ENCODE measurements at regions not wholly inside any gene's neighbourhood (a gene's known extent, or its start where the extent isn't known, plus 50 kb on each side); places are given as distances from the start of the nearest gene placed in this dataset.
"Not testable (repeated sequence)": the region's sequence is repeated elsewhere in the genome, so short reads cannot be mapped to it uniquely, and the experiment has no call there.

DNA sequence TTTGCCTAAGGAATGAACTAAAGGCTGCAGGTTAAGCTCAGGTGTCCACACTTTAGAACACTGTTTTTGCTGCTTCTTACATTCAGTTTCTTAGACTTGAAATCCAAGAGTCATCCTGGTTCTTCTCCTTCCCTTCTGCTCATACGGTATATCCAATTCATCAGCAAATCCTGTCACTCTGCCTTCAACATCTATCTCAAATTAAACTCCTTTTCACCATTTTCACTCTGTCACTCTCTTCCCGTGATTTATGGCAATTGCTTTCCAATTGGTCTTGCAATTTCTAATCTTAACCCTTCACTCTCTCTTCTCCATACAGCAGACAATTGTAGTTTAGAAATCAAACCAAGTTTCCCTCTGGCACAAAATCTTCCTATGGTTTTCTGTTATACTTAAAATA, 182.9 kb downstream of the MRPS30 start:
- DNase-seq (ENCODE audit: insufficient read length) (no peak), FAIRE-seq (no peak)
- no peak for TF ChIP-seq POLR2AphosphoS5 (IDR thresholded peaks at IDR 0.05; ENCODE audit: low read depth, low read length)
- no peak for TF ChIP-seq POLR2A (IDR thresholded peaks at IDR 0.05; ENCODE audit: low read depth, low read length)
- no peak for TF ChIP-seq TAF1 (IDR thresholded peaks at IDR 0.05; ENCODE audit: borderline replicate concordance, low read depth, low read length)

GRCh38 chr5:44993286-44993685, 184.5 kb downstream of the MRPS30 start:
- no peak for FAIRE-seq
- no peak for DNase-seq (ENCODE audit: insufficient read length)
- TF ChIP-seq POLR2A (IDR thresholded peaks at IDR 0.05; ENCODE audit: low read depth, low read length) (no peak), TAF1 (IDR thresholded peaks at IDR 0.05; ENCODE audit: borderline replicate concordance, low read depth, low read length) (no peak), POLR2AphosphoS5 (IDR thresholded peaks at IDR 0.05; ENCODE audit: low read depth, low read length) (no peak)

- DNase-seq (ENCODE audit: insufficient read length) (no peak), FAIRE-seq (no peak)
- TF ChIP-seq TAF1 (IDR thresholded peaks at IDR 0.05; ENCODE audit: borderline replicate concordance, low read depth, low read length) (no peak), POLR2AphosphoS5 (IDR thresholded peaks at IDR 0.05; ENCODE audit: low read depth, low read length) (no peak), POLR2A (IDR thresholded peaks at IDR 0.05; ENCODE audit: low read depth, low read length) (no peak)
These were observed 188.8 kb downstream of the MRPS30 start for GRCh38 chr5:44997506-44997905.

DNA sequence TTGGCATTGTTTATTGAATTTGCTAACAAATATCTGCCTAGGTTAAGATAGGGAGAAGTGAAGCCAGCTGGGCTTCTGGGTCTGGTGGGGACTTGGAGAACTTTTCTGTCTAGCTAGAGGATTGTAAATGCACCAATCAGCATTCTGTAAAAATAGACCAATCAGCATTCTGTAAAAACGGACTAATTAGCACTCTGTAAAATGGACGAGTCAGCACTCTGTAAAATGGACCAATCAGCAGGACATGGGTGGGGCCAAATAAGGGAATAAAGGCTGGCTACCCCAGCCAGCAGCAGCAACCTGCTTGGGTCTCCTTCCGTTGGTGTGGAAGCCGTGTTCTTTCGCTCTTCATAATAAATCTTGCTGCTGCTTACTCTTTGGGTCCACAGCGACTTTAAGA, 198.4 kb downstream of the MRPS30 start:
- not testable (repeated sequence) for DNase-seq (ENCODE audit: insufficient read length); FAIRE-seq

GRCh38 chr5:45017568-45017967, 208.8 kb downstream of the MRPS30 start:
- FAIRE-seq (no peak), DNase-seq (ENCODE audit: insufficient read length) (no peak)
- TF ChIP-seq POLR2AphosphoS5 (IDR thresholded peaks at IDR 0.05; ENCODE audit: low read depth, low read length) (no peak), TAF1 (IDR thresholded peaks at IDR 0.05; ENCODE audit: borderline replicate concordance, low read depth, low read length) (no peak)

GRCh38 chr5:45029553-45029952, 220.8 kb downstream of the MRPS30 start:
- DNase-seq (ENCODE audit: insufficient read length) (no peak), FAIRE-seq (no peak)
- TF ChIP-seq POLR2A (IDR thresholded peaks at IDR 0.05; ENCODE audit: low read depth, low read length) (no peak), POLR2AphosphoS5 (IDR thresholded peaks at IDR 0.05; ENCODE audit: low read depth, low read length) (no peak), TAF1 (IDR thresholded peaks at IDR 0.05; ENCODE audit: borderline replicate concordance, low read depth, low read length) (no peak)

- FAIRE-seq: no peak
These were observed 227.2 kb downstream of the MRPS30 start for GRCh38 chr5:45035991-45036390.

DNA sequence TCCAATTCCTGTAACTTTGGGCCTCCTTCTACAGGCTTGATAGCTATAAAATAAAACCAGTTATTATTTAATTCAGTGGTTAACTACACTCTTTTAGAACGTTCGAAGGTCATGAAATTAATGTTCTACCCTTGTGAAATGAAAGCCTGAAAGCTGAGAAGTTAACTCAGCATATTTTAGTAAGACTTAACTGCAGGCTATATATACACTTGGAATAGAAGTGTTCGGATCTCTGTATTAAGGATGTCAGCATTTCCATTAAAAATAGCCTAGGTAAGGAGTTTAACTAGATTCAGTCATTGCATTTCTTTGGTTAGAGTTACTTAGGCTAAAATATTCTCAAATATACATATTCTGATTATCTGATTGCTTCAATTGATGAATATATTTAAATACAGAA, 229.2 kb downstream of the MRPS30 start:
- FAIRE-seq (no peak), DNase-seq (ENCODE audit: insufficient read length) (no peak)
- no peak for TF ChIP-seq POLR2A (IDR thresholded peaks at IDR 0.05; ENCODE audit: low read depth, low read length)

More at GRCh38 chr5:45035991-45036390, 227.2 kb downstream of the MRPS30 start:
- no peak for DNase-seq (ENCODE audit: insufficient read length)
- TF ChIP-seq TAF1 (IDR thresholded peaks at IDR 0.05; ENCODE audit: borderline replicate concordance, low read depth, low read length): no peak
- TF ChIP-seq POLR2A (IDR thresholded peaks at IDR 0.05; ENCODE audit: low read depth, low read length): no peak
- no peak for TF ChIP-seq POLR2AphosphoS5 (IDR thresholded peaks at IDR 0.05; ENCODE audit: low read depth, low read length)

DNA sequence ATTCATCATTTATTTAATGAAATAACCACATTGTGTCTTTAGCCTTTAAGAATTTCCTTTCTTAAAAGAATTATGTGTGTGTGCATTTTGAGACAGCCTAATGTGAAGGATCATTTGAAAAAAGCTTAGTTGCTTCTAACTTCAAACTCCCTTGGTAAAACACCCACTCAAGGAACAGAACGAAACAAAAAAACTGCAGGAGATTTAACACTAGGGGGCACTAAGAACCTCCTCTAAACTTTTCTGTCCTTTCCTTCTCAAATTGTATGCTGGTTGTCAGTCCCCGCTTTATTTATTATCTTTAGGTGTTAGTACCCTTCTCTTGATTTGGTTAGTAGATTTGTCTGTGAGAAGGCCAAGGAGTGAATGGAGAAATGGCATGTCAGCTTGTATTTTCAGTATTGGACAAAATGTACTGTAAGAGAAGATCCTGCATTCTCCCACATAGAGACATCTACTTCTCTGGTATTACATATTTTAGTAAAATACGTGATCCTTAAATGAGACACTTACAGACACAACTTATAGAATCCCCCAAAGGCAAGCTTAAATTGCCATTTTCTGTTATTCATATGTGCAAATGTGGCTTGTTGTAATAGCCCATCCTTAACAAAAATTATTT, 229.7 kb downstream of the MRPS30 start:
- FAIRE-seq (peak; percentile 44), DNase-seq (ENCODE audit: insufficient read length) (no peak)
- no peak for TF ChIP-seq POLR2AphosphoS5 (IDR thresholded peaks at IDR 0.05; ENCODE audit: low read depth, low read length)
- TF ChIP-seq POLR2A (IDR thresholded peaks at IDR 0.05; ENCODE audit: low read depth, low read length): no peak
- no peak for TF ChIP-seq TAF1 (IDR thresholded peaks at IDR 0.05; ENCODE audit: borderline replicate concordance, low read depth, low read length)

GRCh38 chr5:45042283-45042682, 233.5 kb downstream of the MRPS30 start:
- TF ChIP-seq POLR2AphosphoS5 (IDR thresholded peaks at IDR 0.05; ENCODE audit: low read depth, low read length): no peak
- FAIRE-seq: no peak
- no peak for DNase-seq (ENCODE audit: insufficient read length)

GRCh38 chr5:45057564-45057963, 248.8 kb downstream of the MRPS30 start:
- no peak for FAIRE-seq
- no peak for DNase-seq (ENCODE audit: insufficient read length)
- TF ChIP-seq POLR2AphosphoS5 (IDR thresholded peaks at IDR 0.05; ENCODE audit: low read depth, low read length) (no peak), TAF1 (IDR thresholded peaks at IDR 0.05; ENCODE audit: borderline replicate concordance, low read depth, low read length) (no peak), POLR2A (IDR thresholded peaks at IDR 0.05; ENCODE audit: low read depth, low read length) (no peak)

DNA sequence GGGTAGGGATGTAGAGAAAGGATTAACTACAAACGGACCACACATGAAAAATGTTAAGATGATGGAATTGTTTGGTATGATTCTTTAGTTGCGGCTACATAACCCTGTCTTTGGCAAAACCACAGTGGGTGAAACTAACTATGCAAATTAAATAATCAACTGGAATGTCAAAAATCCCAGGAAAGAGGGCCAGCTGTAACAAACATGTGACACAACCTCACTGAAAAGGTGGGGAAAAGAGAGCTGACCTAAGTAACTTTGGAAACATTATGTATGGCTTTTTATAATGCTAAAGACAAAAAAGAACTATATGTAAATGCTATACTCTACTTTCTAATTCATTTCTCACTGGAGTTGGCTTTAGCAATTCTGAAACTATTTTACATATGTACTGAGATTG, 252.0 kb downstream of the MRPS30 start:
- no peak for FAIRE-seq
- no peak for DNase-seq (ENCODE audit: insufficient read length)

DNA sequence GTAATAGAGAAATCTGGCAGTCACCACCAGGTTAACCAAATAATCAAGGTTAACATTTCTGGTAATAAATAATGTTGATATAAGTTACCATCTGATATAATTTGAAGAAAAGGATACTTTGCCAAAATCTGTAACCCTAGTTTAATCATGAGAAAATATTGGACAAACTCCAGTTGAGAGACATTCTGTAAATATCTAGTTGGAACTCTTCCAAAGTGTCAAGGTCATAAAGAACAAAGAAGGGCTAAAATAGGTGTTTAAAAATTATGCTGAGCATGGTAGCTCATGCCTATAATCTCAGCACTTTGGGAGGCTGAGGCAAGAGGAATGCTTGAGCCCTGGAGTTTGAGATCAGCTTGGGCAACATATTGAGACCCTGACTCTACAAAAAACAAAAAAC, 253.3 kb downstream of the MRPS30 start:
- no peak for FAIRE-seq
- DNase-seq (ENCODE audit: insufficient read length): no peak
- TF ChIP-seq TAF1 (IDR thresholded peaks at IDR 0.05; ENCODE audit: borderline replicate concordance, low read depth, low read length) (no peak), POLR2AphosphoS5 (IDR thresholded peaks at IDR 0.05; ENCODE audit: low read depth, low read length) (no peak), POLR2A (IDR thresholded peaks at IDR 0.05; ENCODE audit: low read depth, low read length) (no peak)

More for the DNA sequence above, 252.0 kb downstream of the MRPS30 start:
- TF ChIP-seq POLR2AphosphoS5 (IDR thresholded peaks at IDR 0.05; ENCODE audit: low read depth, low read length) (no peak), POLR2A (IDR thresholded peaks at IDR 0.05; ENCODE audit: low read depth, low read length) (no peak), TAF1 (IDR thresholded peaks at IDR 0.05; ENCODE audit: borderline replicate concordance, low read depth, low read length) (no peak)
